HCT116 (cell line): ENCODE measurements at regions not wholly inside any gene's neighbourhood (a gene's known extent, or its start where the extent isn't known, plus 50 kb on each side); places are given as distances from the start of the nearest gene placed in this dataset.

Experiments used
- ATAC-seq: fragments of 200-7000 bp; cut with Tn5 transposase; 2 replicates; pipeline ENCODE4 v1.9.1; 2020; ENCODE audit warnings: mild to moderate bottlenecking, moderate library complexity
- BruUV-seq: library from RNA; stranded (reverse); fragments of 400-500 nt; replicated peaks from 2 replicates; lab custom pipeline; 2021; lab: Mats Ljungman, UMichigan
- CTCF ChIA-PET: fragments of 300-600 bp; sonication (Branson Sonifier 250); formaldehyde crosslinking; loops from one replicate; lab custom pipeline; 2021; ENCODE audit warnings: antibody characterized with exemption; lab: Charles Lee
- POLR2A ChIA-PET: fragments of 300-600, 350-600 bp; sonication (Branson Sonifier 250); formaldehyde crosslinking; loops from one replicate; lab custom pipeline; 2021; ENCODE audit warnings: antibody characterized with exemption; lab: Charles Lee
- RAD21 ChIA-PET, 2 experiments: fragments of 300-600 bp; sonication (Branson Sonifier 250); formaldehyde crosslinking; loops; one replicate each; lab custom pipeline; 2023; ENCODE audit warnings: low total read pairs in 2 of 2; ENCODE audit not compliant: uncharacterized antibody in 2 of 2, unreplicated experiment in 2 of 2, low non-redundant PET in 1 of 2; lab: Charles Lee
- DNase-seq: peaks from one replicate; pipeline ENCODE4 v3.0.0-alpha.2; 2010; ENCODE audit warnings: low read depth, low spot score
- H2AFZ ChIP-seq: fragments of 200-600 bp; shearing (Covaris generic), sonication (generic); 2 replicates; pipeline ENCODE4 v1.6.1; 2017; ENCODE audit warnings: low read depth, mixed run types, mixed read lengths, antibody characterized with exemption, low read length; ENCODE audit not compliant: poor library complexity, severe bottlenecking
- H3K27ac ChIP-seq: 2 replicates; pipeline ENCODE4 v1.5.1; 2012; ENCODE audit warnings: low read depth, low read length
- H3K27me3 ChIP-seq: fragments of 200-600 bp; sonication (generic); 2 replicates; pipeline ENCODE4 v1.6.1; 2016; ENCODE audit warnings: mixed run types, low read length, mixed read lengths; ENCODE audit not compliant: insufficient read depth
- H3K36me3 ChIP-seq, 2 experiments: fragments of 200-500 bp in 1 of 2; fragments of 200-600 bp in 1 of 2; sonication (Bioruptor generic) in 1 of 2; sonication (generic) in 1 of 2; 2 replicates each; pipeline versions ENCODE4 v1.5.1 to v1.6.1; 2014 to 2016; ENCODE audit warnings: low read length in 2 of 2, inconsistent platforms in 1 of 2, mixed read lengths in 1 of 2, mixed run types in 1 of 2; ENCODE audit not compliant: insufficient read depth in 2 of 2, control insufficient read depth in 1 of 2
- H3K4me1 ChIP-seq, 2 experiments: fragments of 200-600 bp in 1 of 2; sonication (generic) in 1 of 2; 2 replicates each; pipeline versions ENCODE4 v1.5.1 to v1.6.1; 2012 to 2017; ENCODE audit warnings: low read length in 2 of 2, inconsistent platforms in 1 of 2, mild to moderate bottlenecking in 1 of 2, mixed read lengths in 1 of 2, mixed run types in 1 of 2, moderate library complexity in 1 of 2; ENCODE audit not compliant: insufficient read depth in 2 of 2, control insufficient read depth in 1 of 2
- H3K4me2 ChIP-seq: fragments of 200-600 bp; sonication (generic); 2 replicates; pipeline ENCODE4 v1.6.1; 2017; ENCODE audit warnings: mixed run types, low read length, mixed read lengths
- H3K4me3 ChIP-seq, 2 experiments: fragments of 200-600 bp in 1 of 2; sonication (generic) in 1 of 2; replicated peaks in 1 of 2; 2 replicates each; pipeline ENCODE4 v1.5.1; 2011 to 2016; ENCODE audit warnings: low read length in 2 of 2, control low read depth in 1 of 2, low read depth in 1 of 2, mild to moderate bottlenecking in 1 of 2, mixed read lengths in 1 of 2, mixed run types in 1 of 2
- H3K79me2 ChIP-seq: fragments of 200-600 bp; sonication (generic); 2 replicates; pipeline ENCODE4 v1.6.1; 2017; ENCODE audit warnings: mild to moderate bottlenecking, mixed run types, low read length, moderate library complexity, mixed read lengths; ENCODE audit not compliant: insufficient read depth
- H3K9ac ChIP-seq: fragments of 200-600 bp; sonication (generic); 2 replicates; pipeline ENCODE4 v1.6.1; 2016; ENCODE audit warnings: low read length, mixed read lengths
- H3K9me2 ChIP-seq: fragments of 200-600 bp; sonication (generic), shearing (Covaris generic); 2 replicates; pipeline ENCODE4 v1.6.1; 2017; ENCODE audit warnings: mixed run types, mild to moderate bottlenecking, moderate library complexity; ENCODE audit not compliant: insufficient read depth
- H3K9me3 ChIP-seq, 2 experiments: fragments of 200-500 bp in 1 of 2; fragments of 200-600 bp in 1 of 2; sonication (Bioruptor generic) in 1 of 2; sonication (generic) in 1 of 2; 2 replicates each; pipeline ENCODE4 v1.6.1; 2014 to 2017; ENCODE audit warnings: low read length in 2 of 2, mixed read lengths in 2 of 2, inconsistent platforms in 1 of 2, low read depth in 1 of 2, mild to moderate bottlenecking in 1 of 2, mixed run types in 1 of 2, moderate library complexity in 1 of 2; ENCODE audit not compliant: control insufficient read depth in 1 of 2, insufficient read depth in 1 of 2
- H4K20me1 ChIP-seq: fragments of 200-600 bp; sonication (generic), shearing (Covaris generic); 2 replicates; pipeline ENCODE4 v1.6.1; 2017; ENCODE audit warnings: mixed run types, mild to moderate bottlenecking, moderate library complexity; ENCODE audit not compliant: insufficient read depth
- CTCF ChIP-seq, 3 experiments: fragments of 200-600 bp in 1 of 3; sonication (generic) in 1 of 3; IDR thresholded peaks in 2 of 3; conservative IDR thresholded peaks in 1 of 3; 2 replicates each; pipeline ENCODE4 v1.5.1; 2012 to 2017; ENCODE audit warnings: low read depth in 2 of 3, low read length in 2 of 3, antibody characterized with exemption in 1 of 3, borderline replicate concordance in 1 of 3, control low read depth in 1 of 3, mild to moderate bottlenecking in 1 of 3, mixed read lengths in 1 of 3, mixed run types in 1 of 3, moderate library complexity in 1 of 3; ENCODE audit not compliant: insufficient read depth in 1 of 3
- EZH2 ChIP-seq: fragments of 200-600 bp; sonication (generic); IDR thresholded peaks from 2 replicates; pipeline ENCODE4 v1.6.1; 2017; ENCODE audit warnings: antibody characterized with exemption, mixed run types
- MAX ChIP-seq: IDR thresholded peaks from 2 replicates; pipeline ENCODE4 v1.6.1; 2012
- POLR2AphosphoS5 ChIP-seq: IDR thresholded peaks from 2 replicates; pipeline ENCODE4 v1.6.1; 2011; ENCODE audit warnings: mild to moderate bottlenecking, low read depth, low read length, moderate library complexity
- REST ChIP-seq: IDR thresholded peaks from 2 replicates; pipeline ENCODE4 v1.6.1; 2012; ENCODE audit warnings: low read depth
- SP1 ChIP-seq: IDR thresholded peaks from 2 replicates; pipeline ENCODE4 v1.6.1; 2012; ENCODE audit warnings: low read depth
- SRF ChIP-seq: IDR thresholded peaks from 2 replicates; pipeline ENCODE4 v1.6.1; 2012; ENCODE audit warnings: low read depth
- intact Hi-C: fragments of 100-400 bp; cut with micrococcal nuclease; formaldehyde crosslinking; loops from 2 replicates; pipeline ENCODE4 v1.10.0; 2022

- no peak for ATAC-seq
- no peak overlapping the region for H2AFZ ChIP-seq
- POLR2A ChIA-PET = no interaction called here
- H3K27me3 ChIP-seq = no peaks in the 10 kb centered on the region
- no peak for DNase-seq
- H3K4me2 ChIP-seq = no peak overlapping the region
- no peaks in the 10 kb centered on the region for H3K9me3 ChIP-seq
- H3K36me3 ChIP-seq = no peaks in the 10 kb centered on the region
- H3K27ac ChIP-seq = no peak overlapping the region
- H3K79me2 ChIP-seq = no peaks in the 10 kb centered on the region
- H3K9ac ChIP-seq = no peak overlapping the region
- no TSS peak for BruUV-seq
- TF ChIP-seq POLR2AphosphoS5 = no peak
- no peak for TF ChIP-seq CTCF (IDR thresholded peaks at IDR 0.05 in 2 of 3, conservative IDR thresholded peaks at IDR 0.05 in 1 of 3; ENCODE audit: borderline replicate concordance in 1 of 3, insufficient read depth in 1 of 3, low read depth in 2 of 3, low read length in 2 of 3)
- TF ChIP-seq REST = no peak
- no peak for TF ChIP-seq SRF
- TF ChIP-seq SP1 = no peak
- no peak for TF ChIP-seq MAX
- TF ChIP-seq EZH2 = no peak
- CTCF ChIA-PET = no interaction called here
- H4K20me1 ChIP-seq = no peaks in the 10 kb centered on the region
- no peak overlapping the region for H3K4me3 ChIP-seq
- intact Hi-C loops = no loop called here
- H3K4me1 ChIP-seq = no peaks in the 10 kb centered on the region
- RAD21 ChIA-PET = no interaction called here
- no peaks in the 10 kb centered on the region for H3K9me2 ChIP-seq
Measured at GRCh38 chr10:2744547-2745200, 322.7 kb upstream of the PFKP start.
